ENCODE measurements at regions not wholly inside any gene's neighbourhood (a gene's known extent, or its start where the extent isn't known, plus 50 kb on each side); places are given as distances from the start of the nearest gene placed in this dataset.
"Not testable (repeated sequence)": the region's sequence is repeated elsewhere in the genome, so short reads cannot be mapped to it uniquely, and the experiment has no call there.

- no peak for TF ChIP-seq CTCF (conservative IDR thresholded peaks at IDR 0.05; ENCODE audit: control insufficient read depth, insufficient read depth, low read depth, low read length)
- H3K4me3 ChIP-seq (ENCODE audit: control insufficient read depth, low read depth, low read length) = no peak overlapping the region
- no peak for DNase-seq (ENCODE audit: low read depth)
Observed at GRCh38 chr1:157335056-157335455, 196.9 kb upstream of the ETV3 start.

GRCh38 chr1:157334041-157334440, 195.8 kb upstream of the ETV3 start:
- H3K4me3 ChIP-seq (ENCODE audit: control insufficient read depth, low read depth, low read length) = no peak overlapping the region
- no peak for TF ChIP-seq CTCF (conservative IDR thresholded peaks at IDR 0.05; ENCODE audit: control insufficient read depth, insufficient read depth, low read depth, low read length)
- no peak for DNase-seq (ENCODE audit: low read depth)

GRCh38 chr1:157330177-157330576, 192.0 kb upstream of the ETV3 start:
- not testable (repeated sequence) for DNase-seq (ENCODE audit: low read depth)

GRCh38 chr1:157328120-157328519, 189.9 kb upstream of the ETV3 start:
- H3K4me3 ChIP-seq (ENCODE audit: control insufficient read depth, low read depth, low read length); DNase-seq (ENCODE audit: low read depth): not testable (repeated sequence)

More at GRCh38 chr1:157330177-157330576, 192.0 kb upstream of the ETV3 start:
- H3K4me3 ChIP-seq (ENCODE audit: control insufficient read depth, low read depth, low read length) = not testable (repeated sequence)

GRCh38 chr1:157326173-157326859, 188.1 kb upstream of the ETV3 start:
- no peak for DNase-seq (ENCODE audit: low read depth)
- H3K4me3 ChIP-seq (ENCODE audit: control insufficient read depth, low read depth, low read length) = no peak overlapping the region
- TF ChIP-seq CTCF (conservative IDR thresholded peaks at IDR 0.05; ENCODE audit: control insufficient read depth, insufficient read depth, low read depth, low read length) = no peak

- DNase-seq (ENCODE audit: low read depth) = no peak
- TF ChIP-seq CTCF (conservative IDR thresholded peaks at IDR 0.05; ENCODE audit: control insufficient read depth, insufficient read depth, low read depth, low read length) = no peak
- no peak overlapping the region for H3K4me3 ChIP-seq (ENCODE audit: control insufficient read depth, low read depth, low read length)
Observed at GRCh38 chr1:157325220-157325619, 187.0 kb upstream of the ETV3 start.

GRCh38 chr1:157321972-157322371, 183.8 kb upstream of the ETV3 start:
- DNase-seq (ENCODE audit: low read depth); H3K4me3 ChIP-seq (ENCODE audit: control insufficient read depth, low read depth, low read length): not testable (repeated sequence)

- no peak overlapping the region for H3K4me3 ChIP-seq (ENCODE audit: control insufficient read depth, low read depth, low read length)
- DNase-seq (ENCODE audit: low read depth) = no peak
- TF ChIP-seq CTCF (conservative IDR thresholded peaks at IDR 0.05; ENCODE audit: control insufficient read depth, insufficient read depth, low read depth, low read length) = no peak
Observed at GRCh38 chr1:157319567-157319966, 181.4 kb upstream of the ETV3 start.

- H3K4me3 ChIP-seq (ENCODE audit: control insufficient read depth, low read depth, low read length); DNase-seq (ENCODE audit: low read depth): not testable (repeated sequence)
Observed at GRCh38 chr1:157317229-157317628, 179.0 kb upstream of the ETV3 start.
